ENCODE measurements at regions not wholly inside any gene's neighbourhood (a gene's known extent, or its start where the extent isn't known, plus 50 kb on each side); places are given as distances from the start of the nearest gene placed in this dataset.

- Histone ChIP-seq H3K23ac (ENCODE audit: insufficient read length, low read depth, low read length) (no peak overlapping the region), H3K79me1 (ENCODE audit: insufficient read depth, low read depth, low read length, poor library complexity, severe bottlenecking) (no peaks in the 10 kb centered on the region), H3K27ac (ENCODE audit: insufficient read length, low read depth, low read length) (no peak overlapping the region), H3K23me2 (ENCODE audit: insufficient read length, low read depth, low read length, poor library complexity, severe bottlenecking) (no peaks in the 10 kb centered on the region), H3K18ac (ENCODE audit: insufficient read length, low read depth, low read length) (no peak overlapping the region), H4K8ac (replicated peaks; ENCODE audit: insufficient read length, low read depth, low read length) (no peak overlapping the region), H2BK120ac (ENCODE audit: low read depth, low read length, poor library complexity, severe bottlenecking) (no peak overlapping the region), H2AFZ (ENCODE audit: low read length) (no peak overlapping the region), H4K20me1 (ENCODE audit: control insufficient read depth, insufficient read depth, insufficient read length) (no peaks in the 10 kb centered on the region), H2BK20ac (ENCODE audit: low read depth, low read length, poor library complexity, severe bottlenecking) (no peak overlapping the region), H3K4me1 (ENCODE audit: insufficient read depth, low read length) (no peaks in the 10 kb centered on the region), H2BK12ac (ENCODE audit: insufficient read length, low read depth, low read length) (no peak overlapping the region), H2AK5ac (ENCODE audit: insufficient read length, low read length) (no peak overlapping the region), H2BK5ac (ENCODE audit: insufficient read length, low read length) (no peak overlapping the region), H3K79me2 (ENCODE audit: insufficient read depth, low read length) (no peaks in the 10 kb centered on the region), H3K9ac (ENCODE audit: extremely low read depth, insufficient read length, low read length) (no peak overlapping the region), H3K14ac (ENCODE audit: insufficient read depth, low read length) (no peak overlapping the region), H3K4ac (ENCODE audit: low read depth, low read length) (no peak overlapping the region), H3T11ph (ENCODE audit: low read length) (no peak overlapping the region), H4K5ac (ENCODE audit: insufficient read length, low read depth, low read length) (no peak overlapping the region), H3K27me3 (ENCODE audit: insufficient read depth, low read length) (no peaks in the 10 kb centered on the region), H3K9me3 (ENCODE audit: control insufficient read depth, low read depth, low read length) (no peaks in the 10 kb centered on the region), H2BK15ac (ENCODE audit: low read depth, low read length) (no peak overlapping the region), H3K56ac (ENCODE audit: insufficient read length, low read depth, low read length) (no peak overlapping the region), H4K91ac (ENCODE audit: insufficient read length, low read depth, low read length) (no peak overlapping the region), H3K4me2 (ENCODE audit: insufficient read depth, insufficient read length, low read length) (no peak overlapping the region)
- H3K27me3 Mint-ChIP-seq (ENCODE audit: low read depth): no peaks in the 10 kb centered on the region; the same call in 1 of the 2 replicates
- H3K36me3 Mint-ChIP-seq (ENCODE audit: insufficient read depth in 1 of 3, low read depth in 3 of 3): peaks cover 0 to 8% (median 0%) of the 10 kb centered on the region in 3 experiments; a peak in 2 of 7 replicates
- H3K4me1 Mint-ChIP-seq: peaks cover 0 to 2% of the 10 kb centered on the region in 2 experiments; a peak in 1 of 4 replicates
- no peak for DNase-seq
- TF ChIP-seq CTCF (conservative IDR thresholded peaks at IDR 0.05): no peak
- no CpG with 5 or more reads among the region's 1 CpG for WGBS (ENCODE audit: extremely low coverage, insufficient read length, low lambda C conversion rate)
- H3K9me3 Mint-ChIP-seq: peaks cover 14 to 17% of the 10 kb centered on the region in 2 experiments
- no peak overlapping the region for H3K27ac Mint-ChIP-seq
- H3K4me3 Mint-ChIP-seq: no peak overlapping the region
Observed at GRCh38 chr1:164363980-164364379, 195.0 kb upstream of the PBX1 start.
